ENCODE measurements at regions not wholly inside any gene's neighbourhood (a gene's known extent, or its start where the extent isn't known, plus 50 kb on each side); places are given as distances from the start of the nearest gene placed in this dataset.
"Not testable (repeated sequence)": the region's sequence is repeated elsewhere in the genome, so short reads cannot be mapped to it uniquely, and the experiment has no call there.

- H3K36me3 ChIP-seq; H3K4me1 ChIP-seq; H3K9me3 ChIP-seq; H3K27me3 ChIP-seq (ENCODE audit: low read depth); ATAC-seq; H3K4me3 ChIP-seq; H3K27ac ChIP-seq; intact Hi-C loops (cut with DNase I); DNase-seq: not testable (repeated sequence)
Measured at GRCh38 chr7:54454700-54455099, 87.5 kb upstream of the VSTM2A start.

DNA sequence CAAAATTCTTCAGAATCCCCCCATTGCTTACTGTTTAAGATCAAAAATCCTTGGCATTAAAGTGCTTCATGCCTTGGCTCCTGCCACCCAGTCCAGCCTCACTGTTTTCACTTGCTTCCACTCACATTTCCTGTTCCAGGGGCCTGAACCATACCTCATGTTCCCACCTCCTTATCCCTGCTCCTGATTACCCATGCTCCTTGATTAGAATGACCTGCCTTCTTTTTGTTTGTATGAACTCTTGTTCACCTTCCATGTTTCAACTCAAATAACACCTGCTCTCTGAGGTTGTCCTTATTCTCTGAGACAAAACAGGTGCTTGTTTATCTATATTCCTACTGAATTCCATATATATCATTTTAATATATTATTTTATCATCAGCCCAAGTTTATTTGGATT lies 77.1 kb upstream of the VSTM2A start:
- DNase-seq, result no peak
- Histone ChIP-seq H3K4me3 (no peak overlapping the region), H3K4me1 (no peaks in the 10 kb centered on the region), H3K36me3 (no peaks in the 10 kb centered on the region), H3K9me3 (no peaks in the 10 kb centered on the region), H3K27me3 (ENCODE audit: low read depth) (no peaks in the 10 kb centered on the region), H3K27ac (no peak overlapping the region)
- TF ChIP-seq, protein P1, sequence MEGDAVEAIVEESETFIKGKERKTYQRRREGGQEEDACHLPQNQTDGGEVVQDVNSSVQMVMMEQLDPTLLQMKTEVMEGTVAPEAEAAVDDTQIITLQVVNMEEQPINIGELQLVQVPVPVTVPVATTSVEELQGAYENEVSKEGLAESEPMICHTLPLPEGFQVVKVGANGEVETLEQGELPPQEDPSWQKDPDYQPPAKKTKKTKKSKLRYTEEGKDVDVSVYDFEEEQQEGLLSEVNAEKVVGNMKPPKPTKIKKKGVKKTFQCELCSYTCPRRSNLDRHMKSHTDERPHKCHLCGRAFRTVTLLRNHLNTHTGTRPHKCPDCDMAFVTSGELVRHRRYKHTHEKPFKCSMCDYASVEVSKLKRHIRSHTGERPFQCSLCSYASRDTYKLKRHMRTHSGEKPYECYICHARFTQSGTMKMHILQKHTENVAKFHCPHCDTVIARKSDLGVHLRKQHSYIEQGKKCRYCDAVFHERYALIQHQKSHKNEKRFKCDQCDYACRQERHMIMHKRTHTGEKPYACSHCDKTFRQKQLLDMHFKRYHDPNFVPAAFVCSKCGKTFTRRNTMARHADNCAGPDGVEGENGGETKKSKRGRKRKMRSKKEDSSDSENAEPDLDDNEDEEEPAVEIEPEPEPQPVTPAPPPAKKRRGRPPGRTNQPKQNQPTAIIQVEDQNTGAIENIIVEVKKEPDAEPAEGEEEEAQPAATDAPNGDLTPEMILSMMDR (IDR thresholded peaks at IDR 0.05), result no peak
- ATAC-seq, result no peak
- intact Hi-C loops (cut with DNase I), result no loop called here

DNA sequence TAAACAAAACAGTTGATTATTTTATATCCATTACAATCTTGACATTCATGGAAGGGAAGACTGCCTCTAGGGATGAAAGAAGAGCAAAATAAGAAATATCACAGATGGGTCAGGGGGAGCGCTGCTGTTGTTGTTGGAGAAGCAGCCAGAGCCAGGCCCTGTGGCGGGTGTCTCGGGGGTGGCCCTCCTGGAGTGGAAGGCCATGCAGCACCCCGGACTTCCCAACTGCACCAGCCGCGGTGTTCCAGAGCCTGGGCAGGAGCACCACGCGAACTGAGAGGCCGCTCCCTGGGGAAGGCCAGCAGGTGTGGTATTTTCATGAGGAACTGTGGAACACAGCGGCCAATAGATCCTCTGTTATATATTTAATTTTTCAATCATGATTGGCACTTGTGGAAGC lies 72.4 kb upstream of the VSTM2A start:
- no peaks in the 10 kb centered on the region for H3K36me3 ChIP-seq
- no peak overlapping the region for H3K27ac ChIP-seq
- TF ChIP-seq, protein P1 (IDR thresholded peaks at IDR 0.05), result no peak
- no peak overlapping the region for H3K4me3 ChIP-seq
- no peaks in the 10 kb centered on the region for H3K9me3 ChIP-seq
- intact Hi-C loops (cut with DNase I), result no loop called here
- H3K4me1 ChIP-seq, result no peaks in the 10 kb centered on the region
- no peaks in the 10 kb centered on the region for H3K27me3 ChIP-seq (ENCODE audit: low read depth)
- ATAC-seq, result no peak
- DNase-seq, result no peak

GRCh38 chr7:54476609-54477008 lies 65.6 kb upstream of the VSTM2A start:
- Histone ChIP-seq H3K27ac (no peak overlapping the region), H3K27me3 (ENCODE audit: low read depth) (no peaks in the 10 kb centered on the region), H3K4me3 (no peak overlapping the region), H3K36me3 (no peaks in the 10 kb centered on the region), H3K9me3 (no peaks in the 10 kb centered on the region), H3K4me1 (no peaks in the 10 kb centered on the region)
- DNase-seq, result no peak
- no peak for ATAC-seq
- intact Hi-C loops (cut with DNase I), result no loop called here
- TF ChIP-seq, protein P1 (IDR thresholded peaks at IDR 0.05), result no peak

DNA sequence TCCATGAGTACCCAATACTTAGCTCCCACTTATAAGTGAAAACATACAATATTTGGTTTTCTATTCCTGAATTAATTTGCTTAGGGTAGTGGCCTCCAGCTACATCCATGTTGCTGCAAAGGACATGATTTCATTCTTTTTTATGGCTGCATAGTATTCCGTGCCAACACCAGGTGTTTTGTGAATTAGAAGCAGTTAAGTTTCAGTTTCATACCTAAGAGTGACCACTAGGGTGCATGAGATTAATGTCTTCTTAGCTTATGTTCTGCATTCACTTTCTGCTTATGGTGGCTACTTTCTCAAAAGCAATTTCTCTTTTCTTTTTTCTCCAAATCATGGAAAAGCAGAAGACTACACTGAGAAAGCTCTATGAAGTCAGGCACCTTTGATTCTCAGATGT lies 65.1 kb upstream of the VSTM2A start:
- Histone ChIP-seq H3K9me3 (no peaks in the 10 kb centered on the region), H3K27me3 (ENCODE audit: low read depth) (no peaks in the 10 kb centered on the region), H3K4me1 (no peaks in the 10 kb centered on the region), H3K36me3 (no peaks in the 10 kb centered on the region), H3K27ac (no peak overlapping the region), H3K4me3 (no peak overlapping the region)
- ATAC-seq, result no peak
- no peak for DNase-seq
- intact Hi-C loops (cut with DNase I), result no loop called here
- TF ChIP-seq, protein P1 (IDR thresholded peaks at IDR 0.05), result no peak

DNA sequence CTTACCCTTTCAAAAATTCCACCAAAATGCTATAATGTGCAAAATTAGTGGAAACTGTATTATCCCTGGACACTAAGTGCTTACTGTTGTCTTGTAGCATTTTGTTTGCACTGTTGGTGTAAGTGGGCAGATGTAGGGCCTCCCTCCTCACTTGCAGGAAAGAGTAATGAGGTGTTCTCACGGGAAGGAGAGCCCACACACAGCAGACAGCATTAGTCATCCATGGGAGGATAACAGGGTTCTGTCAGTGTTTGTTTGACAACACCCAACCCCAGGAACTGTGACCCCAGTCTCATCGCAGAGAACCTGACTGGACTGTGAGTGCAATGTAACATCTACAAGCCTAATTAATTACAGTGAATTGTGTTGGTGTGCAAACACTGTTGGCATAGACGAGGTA lies 58.7 kb upstream of the VSTM2A start:
- H3K27ac ChIP-seq, result no peak overlapping the region
- intact Hi-C loops (cut with DNase I), result no loop called here
- no peaks in the 10 kb centered on the region for H3K4me1 ChIP-seq
- no peak for ATAC-seq
- H3K9me3 ChIP-seq, result no peaks in the 10 kb centered on the region
- no peaks in the 10 kb centered on the region for H3K36me3 ChIP-seq
- H3K4me3 ChIP-seq, result no peak overlapping the region
- TF ChIP-seq, protein P1 (IDR thresholded peaks at IDR 0.05), result no peak
- DNase-seq, result no peak
- H3K27me3 ChIP-seq (ENCODE audit: low read depth), result no peaks in the 10 kb centered on the region
